ENCODE measurements at regions not wholly inside any gene's neighbourhood (a gene's known extent, or its start where the extent isn't known, plus 50 kb on each side); places are given as distances from the start of the nearest gene placed in this dataset.

DNA sequence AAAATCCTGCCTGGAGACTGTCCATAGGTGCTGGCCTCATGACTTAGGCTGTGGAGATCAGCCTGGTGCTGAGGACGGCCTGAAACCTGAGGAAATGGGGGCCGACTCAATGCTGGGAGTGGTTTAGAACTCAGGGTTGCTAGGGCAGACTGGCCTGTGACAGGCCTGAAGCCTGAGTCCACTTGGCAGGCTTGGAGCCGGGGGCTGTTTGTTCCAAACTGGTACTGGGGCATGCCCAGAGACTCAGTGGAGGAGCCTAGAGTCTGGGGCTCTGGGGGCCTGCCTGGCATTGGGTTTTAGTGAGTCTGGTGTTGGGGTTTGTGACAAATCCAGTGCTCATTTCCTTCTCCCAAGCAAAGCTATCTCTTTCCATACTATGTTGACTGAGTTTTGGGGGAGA, 489.7 kb upstream of the CNKSR2 start:
- TF ChIP-seq, protein P1, sequence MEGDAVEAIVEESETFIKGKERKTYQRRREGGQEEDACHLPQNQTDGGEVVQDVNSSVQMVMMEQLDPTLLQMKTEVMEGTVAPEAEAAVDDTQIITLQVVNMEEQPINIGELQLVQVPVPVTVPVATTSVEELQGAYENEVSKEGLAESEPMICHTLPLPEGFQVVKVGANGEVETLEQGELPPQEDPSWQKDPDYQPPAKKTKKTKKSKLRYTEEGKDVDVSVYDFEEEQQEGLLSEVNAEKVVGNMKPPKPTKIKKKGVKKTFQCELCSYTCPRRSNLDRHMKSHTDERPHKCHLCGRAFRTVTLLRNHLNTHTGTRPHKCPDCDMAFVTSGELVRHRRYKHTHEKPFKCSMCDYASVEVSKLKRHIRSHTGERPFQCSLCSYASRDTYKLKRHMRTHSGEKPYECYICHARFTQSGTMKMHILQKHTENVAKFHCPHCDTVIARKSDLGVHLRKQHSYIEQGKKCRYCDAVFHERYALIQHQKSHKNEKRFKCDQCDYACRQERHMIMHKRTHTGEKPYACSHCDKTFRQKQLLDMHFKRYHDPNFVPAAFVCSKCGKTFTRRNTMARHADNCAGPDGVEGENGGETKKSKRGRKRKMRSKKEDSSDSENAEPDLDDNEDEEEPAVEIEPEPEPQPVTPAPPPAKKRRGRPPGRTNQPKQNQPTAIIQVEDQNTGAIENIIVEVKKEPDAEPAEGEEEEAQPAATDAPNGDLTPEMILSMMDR (IDR thresholded peaks at IDR 0.05; ENCODE audit: insufficient read depth, low read depth, low read length): no peak
- no peak for TF ChIP-seq EZH2 (IDR thresholded peaks at IDR 0.05; ENCODE audit: insufficient read depth, low read length)

All from astrocyte (in vitro differentiated cells and primary cell).